K562 (cell line): ENCODE measurements at regions not wholly inside any gene's neighbourhood (a gene's known extent, or its start where the extent isn't known, plus 50 kb on each side); places are given as distances from the start of the nearest gene placed in this dataset.

Experiments used
- ATAC-seq: fragments of 200-7000 bp; cut with Tn5 transposase; 3 replicates; pipeline ENCODE4 v1.9.1; 2020; ENCODE audit warnings: moderate library complexity
- BruUV-seq: library from RNA; stranded (reverse); fragments of 400-500 nt; replicated peaks from 2 replicates; lab custom pipeline; 2021; lab: Mats Ljungman, UMichigan
- CTCF ChIA-PET: fragments of 300-600 bp; formaldehyde crosslinking; extraction: SDS; loops from one replicate; lab custom pipeline; 2021; ENCODE audit warnings: low intra/inter-chr PET ratio; lab: Yijun Ruan, JAX
- POLR2A ChIA-PET: fragments of 300-600, 350-650 bp; sonication (Branson Sonifier 250); formaldehyde crosslinking; extraction: SDS; loops from one replicate; lab custom pipeline; 2021; ENCODE audit warnings: antibody characterized with exemption, inconsistent platforms; lab: Yijun Ruan, JAX
- DNase-seq, 4 experiments: peaks; one replicate each; pipeline versions ENCODE4 v3.0.0 to v3.0.0-alpha.2; 2011 to 2018; ENCODE audit warnings: low spot score in 3 of 4, mixed read lengths in 3 of 4; ENCODE audit errors: extremely low read depth in 1 of 4
- FAIRE-seq: peaks from 2 replicates; lab custom pipeline; 2011; peaks lifted over from hg19 to GRCh38; lab: Jason Lieb, UNC
- H2AFZ ChIP-seq: 2 replicates; pipeline ENCODE4 v1.6.0; 2011; ENCODE audit warnings: low read depth, low read length, control low read depth, inconsistent platforms
- H3K27ac ChIP-seq: fragments of 200-600 bp; 3 replicates; pipeline ENCODE4 v1.8.0; 2011; ENCODE audit warnings: low read depth, mild to moderate bottlenecking, control low read depth, inconsistent platforms, low read length, moderate library complexity, mixed read lengths; ENCODE audit errors: extremely low read depth
- H3K27me3 ChIP-seq, 2 experiments: fragments of 300-600 bp in 1 of 2; 2 replicates in 1 of 2; 3 replicates in 1 of 2; pipeline versions ENCODE4 v1.6.0 to v1.8.0; 2011; ENCODE audit warnings: inconsistent platforms in 2 of 2, low read length in 2 of 2, mild to moderate bottlenecking in 1 of 2, mixed read lengths in 1 of 2, moderate library complexity in 1 of 2; ENCODE audit not compliant: control insufficient read depth in 2 of 2, insufficient read depth in 2 of 2
- H3K36me3 ChIP-seq: fragments of 300-600 bp; 3 replicates; pipeline ENCODE4 v1.8.0; 2011; ENCODE audit warnings: mild to moderate bottlenecking, low read length, inconsistent platforms; ENCODE audit not compliant: control insufficient read depth, insufficient read depth
- H3K4me1 ChIP-seq, 2 experiments: fragments of 200-600 bp in 1 of 2; replicated peaks in 1 of 2; 2 replicates in 1 of 2; 3 replicates in 1 of 2; pipeline versions ENCODE4 v1.5.1 to v1.8.0; 2011; ENCODE audit warnings: inconsistent platforms in 2 of 2, low read length in 2 of 2, mild to moderate bottlenecking in 1 of 2, mixed read lengths in 1 of 2, moderate library complexity in 1 of 2; ENCODE audit not compliant: control insufficient read depth in 2 of 2, insufficient read depth in 2 of 2
- H3K4me2 ChIP-seq: 2 replicates; pipeline ENCODE4 v1.6.1; 2011; ENCODE audit warnings: low read length, control low read depth, inconsistent platforms, mixed read lengths; ENCODE audit not compliant: insufficient read depth
- H3K4me3 ChIP-seq: fragments of 200-600 bp; sonication (generic), shearing (Covaris generic); 2 replicates; pipeline ENCODE4 v1.5.1; 2016; ENCODE audit warnings: control low read depth, inconsistent platforms
- H3K79me2 ChIP-seq: fragments of 200-600 bp; 3 replicates; pipeline ENCODE4 v1.8.0; 2011; ENCODE audit warnings: low read length, inconsistent platforms; ENCODE audit not compliant: control insufficient read depth, insufficient read depth
- H3K9ac ChIP-seq, 2 experiments: 2 replicates each; pipeline versions ENCODE4 v1.6.0 to v1.6.1; 2011; ENCODE audit warnings: low read depth in 2 of 2, low read length in 2 of 2, control low read depth in 1 of 2, inconsistent platforms in 1 of 2, mild to moderate bottlenecking in 1 of 2, mixed read lengths in 1 of 2; ENCODE audit not compliant: insufficient read depth in 1 of 2
- H3K9me1 ChIP-seq: one replicate; pipeline ENCODE4 v1.6.0; 2011; ENCODE audit warnings: inconsistent platforms, mild to moderate bottlenecking, low read length, moderate library complexity; ENCODE audit not compliant: control insufficient read depth, insufficient read depth
- H3K9me3 ChIP-seq: replicated peaks from 2 replicates; pipeline ENCODE4 v1.5.1; 2011; ENCODE audit warnings: low read depth, low read length, inconsistent platforms; ENCODE audit not compliant: control insufficient read depth, insufficient read depth
- H4K20me1 ChIP-seq: replicated peaks from 2 replicates; pipeline ENCODE4 v1.6.1; 2011; ENCODE audit warnings: low read length, inconsistent platforms, mixed read lengths; ENCODE audit not compliant: control insufficient read depth, insufficient read depth
- ADNP ChIP-seq: fragments of 200-800 bp; sonication (Bioruptor generic); IDR thresholded peaks from 2 replicates; pipeline ENCODE4 v1.6.1; 2016; ENCODE audit warnings: missing genetic modification characterization, missing compliant biosample characterization
- CTCF ChIP-seq, 3 experiments: IDR thresholded peaks in 2 of 3; conservative IDR thresholded peaks in 1 of 3; 2 replicates each; pipeline ENCODE4 v1.5.1; 2011 to 2012; ENCODE audit warnings: low read length in 3 of 3, mild to moderate bottlenecking in 3 of 3, control low read depth in 2 of 3, improper control_type of control experiment in 1 of 3, inconsistent platforms in 1 of 3, low read depth in 1 of 3, mixed read lengths in 1 of 3, moderate library complexity in 1 of 3; ENCODE audit not compliant: insufficient read depth in 2 of 3
- FOXK2 ChIP-seq, 2 experiments: fragments of 450-650 bp; IDR thresholded peaks in 1 of 2; conservative IDR thresholded peaks in 1 of 2; 2 replicates each; pipeline ENCODE4 v1.6.1; 2016; ENCODE audit warnings: low read depth in 2 of 2, mild to moderate bottlenecking in 1 of 2
- MTA2 ChIP-seq: fragments of 450-650 bp; IDR thresholded peaks from 2 replicates; pipeline ENCODE4 v1.6.1; 2016; ENCODE audit warnings: low read depth
- PHF20 ChIP-seq: fragments of 450-650 bp; IDR thresholded peaks from 2 replicates; pipeline ENCODE4 v1.6.1; 2018; ENCODE audit not compliant: partially characterized antibody
- POLR2A ChIP-seq: fragments of 450-650 bp; conservative IDR thresholded peaks from 2 replicates; pipeline ENCODE4 v1.6.1; 2016
- PYGO2 ChIP-seq: fragments of 450-650 bp; IDR thresholded peaks from 2 replicates; pipeline ENCODE4 v1.6.1; 2016; ENCODE audit warnings: mild to moderate bottlenecking, missing genetic modification characterization, moderate library complexity, missing compliant biosample characterization
- SMC3 ChIP-seq: conservative IDR thresholded peaks from 2 replicates; pipeline ENCODE4 v1.6.1; 2011; ENCODE audit warnings: low read depth, low read length, improper control_type of control experiment; ENCODE audit not compliant: insufficient read depth
- THAP7 ChIP-seq: fragments of 250-450 bp; sonication (Bioruptor Pico); IDR thresholded peaks from 2 replicates; pipeline ENCODE4 v1.5.0; 2021
- XRCC3 ChIP-seq: fragments of 450-650 bp; IDR thresholded peaks from 2 replicates; pipeline ENCODE4 v1.6.1; 2017; ENCODE audit warnings: mild to moderate bottlenecking, moderate library complexity
- ZNF263 ChIP-seq: sonication (generic); formaldehyde crosslinking; IDR thresholded peaks from 2 replicates; pipeline ENCODE4 v1.8.0; 2022; ENCODE audit warnings: mild to moderate bottlenecking, missing genetic modification reagents, borderline replicate concordance
- WGBS: fragments of 100-300 bp; shearing (Covaris generic); methylation state at CpG from one replicate; pipeline ENCODE4 v1.1.6; 2016; ENCODE audit warnings: low coverage, mixed read lengths; ENCODE audit not compliant: insufficient coverage; ENCODE audit errors: missing lambda C conversion rate; 5-methylcytosine and 5-hydroxymethylcytosine counted together
- in situ Hi-C: fragments of 300-500 bp; cut with MboI; formaldehyde crosslinking; loops from 4 replicates; pipeline ENCODE4 v1.15.0; 2018; ENCODE audit warnings: inconsistent platforms, mixed read lengths
- intact Hi-C: fragments of 100-400 bp; cut with micrococcal nuclease; formaldehyde crosslinking; loops from 2 replicates; pipeline ENCODE4 v1.14.2; 2022

GRCh38 chr12:25759752-25760151, 198.7 kb upstream of the RASSF8 start:
- 0% methylated on average over 2 of the region's 2 CpGs for WGBS
- DNase-seq: no peak
- Histone ChIP-seq H3K4me3 (no peak overlapping the region), H3K36me3 (no peaks in the 10 kb centered on the region), H2AFZ (no peak overlapping the region), H3K9ac (no peak overlapping the region), H3K4me2 (no peak overlapping the region), H3K9me3 (no peaks in the 10 kb centered on the region), H3K27me3 (no peaks in the 10 kb centered on the region), H4K20me1 (no peaks in the 10 kb centered on the region), H3K4me1 (no peaks in the 10 kb centered on the region), H3K9me1 (no peaks in the 10 kb centered on the region), H3K27ac (no peak overlapping the region), H3K79me2 (no peaks in the 10 kb centered on the region)
- no peak for ATAC-seq
- CTCF ChIA-PET: no interaction called here
- intact Hi-C loops (no loop called here), in situ Hi-C loops (no loop called here)
- FAIRE-seq: no peak
- TF ChIP-seq FOXK2 (conservative IDR thresholded peaks at IDR 0.05 in 1 of 2, IDR thresholded peaks at IDR 0.05 in 1 of 2; ENCODE audit: low read depth in 2 of 2) (no peak), POLR2A (no peak), XRCC3 (no peak), PYGO2 (tag) (no peak), THAP7 (no peak), ZNF263 (CRISPR knock-in tag) (no peak), PHF20 (no peak), CTCF (IDR thresholded peaks at IDR 0.05 in 2 of 3, conservative IDR thresholded peaks at IDR 0.05 in 1 of 3; ENCODE audit: insufficient read depth in 2 of 3, low read depth in 1 of 3, low read length in 3 of 3) (no peak), MTA2 (no peak), SMC3 (no peak), ADNP (no peak)
- POLR2A ChIA-PET: no interaction called here
- BruUV-seq: no TSS peak
